ENCODE measurements at regions not wholly inside any gene's neighbourhood (a gene's known extent, or its start where the extent isn't known, plus 50 kb on each side); places are given as distances from the start of the nearest gene placed in this dataset.

GRCh38 chr4:67161311-67161710 lies 384.0 kb downstream of the CENPC start:
- in situ Hi-C loops (cut with HindIII; ENCODE audit: low sequenced_read_pairs) = no loop called here
- no peak overlapping the region for H3K4me3 ChIP-seq (ENCODE audit: low read depth, low read length)
- no peak for DNase-seq (ENCODE audit: low read depth)
- no peak for TF ChIP-seq CTCF (IDR thresholded peaks at IDR 0.05; ENCODE audit: low read depth, low read length, missing control alignments)

GRCh38 chr4:67160394-67160793 lies 384.9 kb downstream of the CENPC start:
- in situ Hi-C loops (cut with HindIII; ENCODE audit: low sequenced_read_pairs) = no loop called here
- TF ChIP-seq CTCF (IDR thresholded peaks at IDR 0.05; ENCODE audit: low read depth, low read length, missing control alignments) = no peak

GRCh38 chr4:67158666-67159065 lies 386.6 kb downstream of the CENPC start:
- in situ Hi-C loops (cut with HindIII; ENCODE audit: low sequenced_read_pairs) = no loop called here
- no peak for DNase-seq (ENCODE audit: low read depth)
- no peak overlapping the region for H3K4me3 ChIP-seq (ENCODE audit: low read depth, low read length)
- TF ChIP-seq CTCF (IDR thresholded peaks at IDR 0.05; ENCODE audit: low read depth, low read length, missing control alignments) = no peak

More at GRCh38 chr4:67160394-67160793, 384.9 kb downstream of the CENPC start:
- DNase-seq (ENCODE audit: low read depth) = no peak
- no peak overlapping the region for H3K4me3 ChIP-seq (ENCODE audit: low read depth, low read length)

- H3K4me3 ChIP-seq (ENCODE audit: low read depth, low read length) = no peak overlapping the region
- in situ Hi-C loops (cut with HindIII; ENCODE audit: low sequenced_read_pairs) = no loop called here
- no peak for TF ChIP-seq CTCF (IDR thresholded peaks at IDR 0.05; ENCODE audit: low read depth, low read length, missing control alignments)
- no peak for DNase-seq (ENCODE audit: low read depth)
These were observed 392.3 kb downstream of the CENPC start for GRCh38 chr4:67152976-67153375.

GRCh38 chr4:67151376-67152343 lies 393.6 kb downstream of the CENPC start:
- no peak for DNase-seq (ENCODE audit: low read depth)
- in situ Hi-C loops (cut with HindIII; ENCODE audit: low sequenced_read_pairs) = no loop called here
- TF ChIP-seq CTCF (IDR thresholded peaks at IDR 0.05; ENCODE audit: low read depth, low read length, missing control alignments) = no peak
- H3K4me3 ChIP-seq (ENCODE audit: low read depth, low read length) = no peak overlapping the region

GRCh38 chr4:67141586-67141985 lies 403.7 kb downstream of the CENPC start:
- in situ Hi-C loops (cut with HindIII; ENCODE audit: low sequenced_read_pairs) = no loop called here
- DNase-seq (ENCODE audit: low read depth) = no peak
- H3K4me3 ChIP-seq (ENCODE audit: low read depth, low read length) = no peak overlapping the region
- TF ChIP-seq CTCF (IDR thresholded peaks at IDR 0.05; ENCODE audit: low read depth, low read length, missing control alignments) = no peak

Data from astrocyte of the cerebellum (primary cell).